Gastroesophageal sphincter (tissue), 4 donors: ENCODE measurements at regions not wholly inside any gene's neighbourhood (a gene's known extent, or its start where the extent isn't known, plus 50 kb on each side); places are given as distances from the start of the nearest gene placed in this dataset.
A peak's percentile ranks its signal among the peaks of the same experiment; 100 is the strongest.

Experiments used
- ATAC-seq: fragments of 150-250 bp; one replicate; pipeline ENCODE4 v1.9.1; 2016; ENCODE audit warnings: mild to moderate bottlenecking, moderate library complexity
- H3K27ac ChIP-seq, 4 donors: fragments of 200-600 bp; sonication (generic) in 3 of 4; 1 replicate in 3 of 4; 2 replicates in 1 of 4; pipeline ENCODE4 v1.5.1; 2016 to 2019
- H3K27me3 ChIP-seq: fragments of 200-600 bp; sonication (generic); one replicate; pipeline ENCODE4 v1.5.1; 2019
- H3K36me3 ChIP-seq, 2 donors: fragments of 200-600 bp; sonication (generic); one replicate each; pipeline ENCODE4 v1.5.1; 2019; ENCODE audit warnings: control low read depth in 1 of 2
- H3K4me1 ChIP-seq, 3 donors: fragments of 200-600 bp; sonication (generic); 1 replicate in 2 of 3; 2 replicates in 1 of 3; pipeline ENCODE4 v1.5.1; 2016 to 2019; ENCODE audit warnings: control low read depth in 2 of 3
- H3K4me3 ChIP-seq, 2 donors: fragments of 200-600 bp; sonication (generic); one replicate each; pipeline ENCODE4 v1.5.1; 2019; ENCODE audit warnings: mild to moderate bottlenecking in 1 of 2, moderate library complexity in 1 of 2
- H3K9me3 ChIP-seq, 3 donors: fragments of 200-600 bp; sonication (generic); one replicate each; pipeline ENCODE4 v1.5.1; 2017 to 2019; ENCODE audit warnings: control low read depth in 2 of 3
- EP300 ChIP-seq: sonication (generic); formaldehyde crosslinking; IDR thresholded peaks from one replicate; pipeline ENCODE4 v1.6.1; 2017; ENCODE audit warnings: antibody characterized with exemption, mild to moderate bottlenecking
- POLR2A ChIP-seq, 2 donors: fragments of 450-650 bp; IDR thresholded peaks; one replicate each; pipeline ENCODE4 v1.6.1; 2017; ENCODE audit warnings: antibody characterized with exemption in 2 of 2, mild to moderate bottlenecking in 2 of 2, moderate library complexity in 1 of 2
- POLR2AphosphoS5 ChIP-seq: sonication (generic); formaldehyde crosslinking; IDR thresholded peaks from one replicate; pipeline ENCODE4 v1.6.1; 2017; ENCODE audit warnings: antibody characterized with exemption
- WGBS, 2 donors: methylation state at CpG; one replicate each; pipeline ENCODE4 v1.1.5; 2018; ENCODE audit warnings: low coverage in 1 of 2; 5-methylcytosine and 5-hydroxymethylcytosine counted together
- TF ChIP-seq, protein P1 (sequence below), 4 experiments: fragments of 200-600 bp in 2 of 4; fragments of 450-650 bp in 2 of 4; sonication (generic) in 1 of 4; IDR thresholded peaks; one replicate each; pipeline ENCODE4 v1.5.1; 2017 to 2019; ENCODE audit warnings: antibody characterized with exemption in 4 of 4, mild to moderate bottlenecking in 2 of 4, moderate library complexity in 2 of 4

- WGBS, 2 donors, result 40% methylated on average over 1 of the region's 2 CpGs; no CpG with 5 or more reads in 1 of the 2 donors
- Histone ChIP-seq H3K36me3 (no peaks in the 10 kb centered on the region), H3K9me3 (peaks cover 0 to 13% (median 0%) of the 10 kb centered on the region in 3 donors), H3K4me1 (no peaks in the 10 kb centered on the region), H3K4me3 (no peak overlapping the region), H3K27ac (no peak overlapping the region), H3K27me3 (no peaks in the 10 kb centered on the region)
- no peak for ATAC-seq
- TF ChIP-seq POLR2A (IDR thresholded peaks at IDR 0.05) (no peak), POLR2AphosphoS5 (no peak), EP300 (no peak)
- TF ChIP-seq, protein P1, sequence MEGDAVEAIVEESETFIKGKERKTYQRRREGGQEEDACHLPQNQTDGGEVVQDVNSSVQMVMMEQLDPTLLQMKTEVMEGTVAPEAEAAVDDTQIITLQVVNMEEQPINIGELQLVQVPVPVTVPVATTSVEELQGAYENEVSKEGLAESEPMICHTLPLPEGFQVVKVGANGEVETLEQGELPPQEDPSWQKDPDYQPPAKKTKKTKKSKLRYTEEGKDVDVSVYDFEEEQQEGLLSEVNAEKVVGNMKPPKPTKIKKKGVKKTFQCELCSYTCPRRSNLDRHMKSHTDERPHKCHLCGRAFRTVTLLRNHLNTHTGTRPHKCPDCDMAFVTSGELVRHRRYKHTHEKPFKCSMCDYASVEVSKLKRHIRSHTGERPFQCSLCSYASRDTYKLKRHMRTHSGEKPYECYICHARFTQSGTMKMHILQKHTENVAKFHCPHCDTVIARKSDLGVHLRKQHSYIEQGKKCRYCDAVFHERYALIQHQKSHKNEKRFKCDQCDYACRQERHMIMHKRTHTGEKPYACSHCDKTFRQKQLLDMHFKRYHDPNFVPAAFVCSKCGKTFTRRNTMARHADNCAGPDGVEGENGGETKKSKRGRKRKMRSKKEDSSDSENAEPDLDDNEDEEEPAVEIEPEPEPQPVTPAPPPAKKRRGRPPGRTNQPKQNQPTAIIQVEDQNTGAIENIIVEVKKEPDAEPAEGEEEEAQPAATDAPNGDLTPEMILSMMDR (IDR thresholded peaks at IDR 0.05), result no peak
Observed at GRCh38 chr17:53046781-53047180, 775.9 kb upstream of the KIF2B start.

DNA sequence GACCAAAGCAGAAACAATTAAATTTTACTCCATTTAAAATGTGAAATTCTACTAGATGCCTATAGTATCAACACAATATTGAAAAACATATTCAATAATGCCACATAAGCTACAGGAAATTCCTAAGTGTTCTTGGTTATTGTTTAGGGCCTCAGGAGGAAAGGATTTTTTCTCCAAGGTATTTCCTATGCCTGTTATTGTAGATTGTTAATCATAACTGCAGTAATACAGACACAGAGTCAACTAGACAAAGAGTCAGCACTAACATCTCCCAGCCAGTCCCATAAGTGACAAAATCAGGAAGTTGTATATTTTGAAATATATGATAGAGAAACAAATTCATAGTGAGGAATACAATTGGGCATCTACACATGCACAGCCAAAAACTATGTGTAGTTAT is 782.7 kb upstream of the KIF2B start:
- Histone ChIP-seq H3K4me1 (no peaks in the 10 kb centered on the region), H3K27ac (no peak overlapping the region), H3K4me3 (no peak overlapping the region), H3K36me3 (no peaks in the 10 kb centered on the region), H3K27me3 (no peaks in the 10 kb centered on the region), H3K9me3 (peaks cover 0 to 9% (median 0%) of the 10 kb centered on the region in 3 donors)
- no peak for TF ChIP-seq POLR2A (IDR thresholded peaks at IDR 0.05)
- no peak for TF ChIP-seq EP300
- no peak for TF ChIP-seq POLR2AphosphoS5
- TF ChIP-seq, protein P1 (IDR thresholded peaks at IDR 0.05), result no peak
- no peak for ATAC-seq

- H3K27ac ChIP-seq, result no peak overlapping the region
- H3K4me1 ChIP-seq, result no peaks in the 10 kb centered on the region
- H3K36me3 ChIP-seq, result no peaks in the 10 kb centered on the region
- no peak for ATAC-seq
- H3K4me3 ChIP-seq, result no peak overlapping the region
- H3K27me3 ChIP-seq, result no peaks in the 10 kb centered on the region
- TF ChIP-seq, protein P1 (IDR thresholded peaks at IDR 0.05), result no peak
- TF ChIP-seq POLR2A (IDR thresholded peaks at IDR 0.05) (no peak), EP300 (no peak), POLR2AphosphoS5 (no peak)
- no peaks in the 10 kb centered on the region for H3K9me3 ChIP-seq
Observed at GRCh38 chr17:53033297-53033696, 789.4 kb upstream of the KIF2B start.

- no peaks in the 10 kb centered on the region for H3K27me3 ChIP-seq
- H3K4me1 ChIP-seq, result no peaks in the 10 kb centered on the region
- TF ChIP-seq, protein P1 (IDR thresholded peaks at IDR 0.05), result peak in 1 of 4 experiments; percentile 11
- no peak for TF ChIP-seq EP300
- no peaks in the 10 kb centered on the region for H3K36me3 ChIP-seq
- H3K9me3 ChIP-seq, result no peaks in the 10 kb centered on the region
- ATAC-seq, result no peak
- H3K27ac ChIP-seq, result no peak overlapping the region
- no peak overlapping the region for H3K4me3 ChIP-seq
- WGBS, 2 donors, result 0 to 14% methylated on average over 2 to 3 of the region's 3 CpGs
Observed at GRCh38 chr17:53032861-53033271, 789.9 kb upstream of the KIF2B start.

GRCh38 chr17:53017227-53017626 is 805.5 kb upstream of the KIF2B start:
- Histone ChIP-seq H3K4me3 (no peak overlapping the region), H3K4me1 (no peaks in the 10 kb centered on the region), H3K27ac (no peak overlapping the region), H3K36me3 (no peaks in the 10 kb centered on the region), H3K9me3 (no peaks in the 10 kb centered on the region), H3K27me3 (no peaks in the 10 kb centered on the region)
- no peak for ATAC-seq
- TF ChIP-seq, protein P1 (IDR thresholded peaks at IDR 0.05), result no peak
- TF ChIP-seq POLR2AphosphoS5 (no peak), EP300 (no peak), POLR2A (IDR thresholded peaks at IDR 0.05) (no peak)
